HG03066 (cell line): ENCODE measurements at regions not wholly inside any gene's neighbourhood (a gene's known extent, or its start where the extent isn't known, plus 50 kb on each side); places are given as distances from the start of the nearest gene placed in this dataset.

Source experiments
- ATAC-seq: cut with Tn5 transposase; IDR thresholded peaks from one replicate; pipeline ENCODE4 v1.9.1; 2021; ENCODE audit warnings: low read depth; ENCODE audit not compliant: unreplicated experiment

DNA sequence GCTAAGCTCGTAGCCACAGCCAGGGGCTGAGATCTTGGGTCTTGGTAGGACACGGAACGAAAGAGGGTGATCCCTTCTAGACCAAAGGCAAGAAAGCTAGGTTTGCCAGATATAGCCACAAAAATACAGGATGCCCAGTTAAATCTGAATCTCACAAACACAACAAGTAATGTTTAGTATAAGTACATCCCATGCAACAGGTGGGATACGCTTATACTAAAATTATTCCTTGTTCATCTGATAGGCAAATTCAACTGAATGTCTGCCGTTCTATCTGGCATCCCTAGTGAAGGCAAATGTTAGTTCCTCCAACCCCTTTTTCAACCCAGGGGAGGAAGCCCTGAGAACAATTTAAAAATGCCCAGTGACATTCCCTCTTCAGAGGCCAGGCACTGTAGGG is 131.1 kb upstream of the MGMT start:
- no peak for ATAC-seq

DNA sequence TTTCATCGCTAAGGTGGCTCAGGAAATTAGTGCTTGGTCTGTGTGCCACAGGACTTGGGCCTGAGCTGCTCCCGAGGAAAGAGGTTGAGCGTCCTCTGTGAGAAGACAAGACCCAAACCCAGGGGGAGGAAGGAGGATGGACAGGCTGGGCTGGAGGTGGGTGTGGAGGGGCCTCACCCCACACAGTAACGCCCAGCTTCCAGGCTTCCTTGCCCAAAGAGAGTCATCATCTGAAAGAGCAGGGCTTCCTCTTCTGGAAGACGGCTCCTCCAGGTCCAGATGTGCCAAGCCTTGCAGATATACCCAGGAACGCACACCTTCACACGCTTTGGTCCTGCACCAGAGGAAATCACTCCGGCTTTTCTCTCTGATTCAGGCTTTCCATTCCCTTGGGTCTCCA is 127.8 kb upstream of the MGMT start:
- no peak for ATAC-seq

DNA sequence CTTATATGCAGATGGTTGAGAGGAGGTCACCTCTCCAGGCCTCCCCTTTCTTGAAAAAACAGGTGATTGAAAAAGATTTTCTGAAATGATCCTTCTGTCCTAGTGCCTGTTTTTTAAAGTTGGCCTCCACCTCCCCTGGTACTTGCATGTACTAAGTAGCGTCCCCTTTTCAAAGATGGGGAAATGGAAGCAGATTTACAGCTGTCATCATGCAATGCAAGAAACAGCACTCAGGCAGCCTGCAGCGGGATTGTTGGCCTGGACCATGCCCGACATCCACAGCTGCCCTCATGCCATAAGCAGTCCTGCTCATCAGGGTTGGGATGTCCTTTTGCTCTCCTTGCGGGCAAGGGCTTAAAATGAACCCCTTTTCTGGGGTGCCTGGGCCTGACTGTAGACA is 127.2 kb upstream of the MGMT start:
- no peak for ATAC-seq

DNA sequence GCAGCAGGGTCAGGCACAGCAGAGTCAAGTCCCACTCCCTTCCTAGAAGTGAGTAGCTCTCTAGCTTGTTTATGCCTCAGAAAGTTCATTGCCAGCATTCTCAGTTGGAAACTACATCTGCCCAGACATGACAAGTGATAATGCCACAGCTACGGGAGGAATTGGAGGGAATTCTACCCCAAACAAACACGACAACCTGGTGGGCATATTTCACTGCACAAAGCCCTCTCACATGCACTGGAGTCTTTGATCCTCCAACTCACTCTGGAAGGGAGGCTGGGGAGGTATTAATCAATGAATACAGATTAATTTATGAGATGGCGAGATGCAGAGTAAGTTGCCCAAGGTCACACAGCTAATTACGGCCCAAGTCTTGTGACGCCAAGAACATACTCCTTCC is 126.0 kb upstream of the MGMT start:
- ATAC-seq = no peak

DNA sequence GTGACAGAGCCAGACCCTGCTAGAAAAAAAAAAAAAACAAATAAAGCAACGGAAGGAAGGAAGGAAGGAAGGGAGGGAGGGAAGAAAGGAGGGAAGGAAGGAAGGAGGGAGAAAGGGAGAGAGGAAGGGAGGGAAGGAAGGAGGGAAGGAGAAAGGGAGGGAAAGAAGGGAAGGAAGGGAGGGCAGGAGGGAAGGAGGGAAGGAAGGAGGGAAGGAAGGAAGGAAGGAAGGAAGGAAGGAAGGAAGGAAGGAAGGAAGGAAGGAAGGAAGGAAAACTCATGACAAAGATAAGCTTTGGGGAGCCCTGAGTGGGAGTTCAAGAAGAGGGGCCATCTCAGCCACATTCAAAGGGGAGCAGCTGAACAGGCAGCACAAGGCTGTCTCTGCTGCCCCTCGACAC is 124.7 kb upstream of the MGMT start:
- ATAC-seq = no peak

DNA sequence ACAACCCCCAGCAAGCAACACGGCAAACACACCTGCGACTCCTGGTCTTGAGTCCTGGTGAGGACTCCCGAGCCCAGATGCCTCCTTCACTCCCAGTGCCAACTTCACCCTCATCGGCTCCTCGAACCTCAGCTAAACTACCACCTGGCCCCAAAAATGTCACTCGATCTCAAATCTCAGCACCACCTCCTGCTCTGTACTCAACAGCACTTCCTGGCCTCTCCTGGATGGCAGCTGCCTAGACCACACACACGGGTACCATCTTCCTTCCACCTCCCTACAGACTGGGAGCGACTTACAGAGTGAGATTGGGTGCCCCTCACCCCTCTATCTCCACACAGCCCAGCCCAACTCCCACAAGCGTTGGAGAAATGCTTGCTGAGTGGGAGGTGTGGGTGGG is 123.9 kb upstream of the MGMT start:
- no peak for ATAC-seq

DNA sequence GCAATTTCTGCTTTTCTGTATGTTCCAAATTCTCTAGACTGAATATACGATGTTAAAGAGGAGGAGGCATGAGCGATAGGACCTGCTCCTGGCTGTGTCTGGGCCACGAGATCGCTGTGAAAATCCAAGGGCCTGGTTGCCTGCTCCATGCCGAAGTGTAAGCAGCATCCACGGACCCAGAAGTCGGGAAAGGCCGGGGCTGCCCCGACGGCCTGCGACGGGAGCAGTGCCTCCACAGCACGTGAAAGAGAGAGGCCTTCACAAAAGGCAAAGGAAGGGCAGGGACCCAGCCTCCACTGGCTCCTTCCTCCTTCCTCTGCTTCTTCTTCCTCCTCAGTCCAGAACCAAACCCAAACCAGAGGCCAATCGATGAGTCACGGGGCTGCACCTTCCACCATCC is 122.9 kb upstream of the MGMT start:
- ATAC-seq = no peak

DNA sequence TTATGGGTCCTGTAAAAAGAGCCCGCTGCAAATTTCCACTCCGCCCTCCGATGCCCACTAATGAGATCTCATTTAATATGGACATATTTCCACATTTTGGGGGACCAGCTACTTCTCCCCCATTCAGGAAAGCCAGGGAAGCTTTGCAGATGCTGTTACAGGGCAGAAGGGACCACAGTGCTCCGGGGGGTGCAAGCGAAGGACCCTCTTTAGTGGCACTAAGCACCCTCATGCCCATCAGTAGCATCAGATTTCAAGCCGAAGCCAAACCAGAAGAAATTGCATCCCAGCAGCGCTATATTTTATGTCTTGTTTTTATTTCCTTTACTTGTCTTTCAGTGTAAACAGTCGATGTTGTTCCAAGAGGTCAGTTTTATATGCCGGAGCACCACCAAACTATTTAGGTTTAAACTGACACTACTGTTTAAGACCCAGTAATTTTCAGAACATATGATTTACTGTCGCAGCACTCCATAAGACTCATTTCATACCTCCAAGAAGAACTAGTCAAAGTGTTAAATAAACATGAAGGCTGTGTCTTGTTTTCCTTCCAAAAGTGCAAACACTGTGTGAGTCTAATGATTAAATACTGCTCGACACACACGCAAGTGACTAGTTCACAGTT is 122.2 kb upstream of the MGMT start:
- ATAC-seq = no peak

DNA sequence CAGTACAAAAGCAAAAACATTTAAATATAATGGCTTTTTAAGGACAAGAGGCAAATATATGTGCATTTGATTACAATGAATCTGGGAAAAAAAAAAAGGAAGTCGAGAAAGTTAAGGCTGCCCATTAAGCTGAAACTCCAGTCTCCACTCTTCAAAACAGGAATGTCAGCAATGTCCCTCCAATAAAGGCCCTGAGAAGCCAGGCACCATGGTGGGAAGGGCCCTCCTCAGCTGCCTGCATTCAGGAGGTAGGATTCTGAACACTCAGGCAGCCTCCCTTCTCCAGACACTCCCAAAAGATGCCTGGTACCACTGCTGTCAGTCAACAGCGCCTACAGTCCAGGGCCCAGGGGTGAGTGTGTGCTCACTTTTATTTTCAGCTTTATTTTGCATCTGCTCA is 121.3 kb upstream of the MGMT start:
- no peak for ATAC-seq

DNA sequence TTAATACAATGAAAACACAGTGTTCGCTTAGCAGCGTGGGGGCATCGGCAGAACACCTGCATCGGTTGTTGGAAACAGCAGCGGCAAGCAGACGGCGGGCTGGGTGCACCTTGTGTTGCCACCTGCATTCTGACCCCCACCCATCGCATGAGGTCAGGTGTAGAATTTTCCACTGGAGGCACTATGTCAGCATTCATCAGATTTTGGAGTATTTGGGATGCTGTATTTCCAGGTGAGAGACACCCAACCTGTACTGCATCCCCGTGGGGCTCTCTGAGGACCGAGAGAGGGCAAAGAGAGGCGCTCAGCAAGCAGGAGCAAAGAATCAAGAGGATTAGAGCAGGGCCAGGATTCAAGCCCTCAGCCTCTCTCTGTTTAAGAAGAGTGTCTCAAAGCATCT is 116.4 kb upstream of the MGMT start:
- ATAC-seq = no peak

DNA sequence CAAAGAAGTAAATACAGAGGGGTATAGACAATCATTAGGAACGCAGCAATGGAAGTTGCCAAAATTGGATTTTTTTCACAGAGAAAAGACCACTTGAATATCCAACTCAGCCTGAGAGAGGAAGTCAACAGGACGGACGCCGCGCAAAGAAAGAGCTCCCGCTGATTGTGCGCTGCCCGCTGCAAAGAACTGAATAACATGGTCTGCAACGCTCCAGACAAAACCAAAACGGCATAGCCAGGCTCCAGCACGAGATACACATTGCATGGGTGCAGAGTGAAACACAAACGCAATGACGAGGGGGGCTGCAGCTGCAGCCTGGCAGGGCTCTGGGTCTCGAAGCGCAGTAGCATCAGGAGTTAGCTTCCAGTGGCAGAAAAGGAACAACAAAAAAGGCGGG is 113.9 kb upstream of the MGMT start:
- no peak for ATAC-seq

DNA sequence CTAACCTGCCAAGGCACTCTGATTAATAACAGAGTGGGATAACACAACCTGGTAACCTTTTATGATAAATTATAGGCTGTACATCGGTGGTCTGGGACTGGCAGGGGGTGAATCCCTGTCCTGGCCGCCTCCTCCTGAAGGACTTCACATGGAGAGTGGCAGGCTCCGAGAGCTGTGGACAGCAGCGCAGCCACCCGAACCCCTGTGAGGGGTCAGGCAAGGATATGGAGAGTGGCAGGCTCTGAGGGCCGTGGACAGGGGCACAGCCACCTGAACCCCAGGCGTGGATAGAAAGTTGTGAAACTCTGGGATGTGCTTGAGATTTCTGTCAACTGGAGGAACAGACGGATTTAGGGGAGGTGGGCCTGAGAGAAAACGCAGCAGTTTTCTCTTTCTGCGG is 107.0 kb upstream of the MGMT start:
- ATAC-seq = no peak

DNA sequence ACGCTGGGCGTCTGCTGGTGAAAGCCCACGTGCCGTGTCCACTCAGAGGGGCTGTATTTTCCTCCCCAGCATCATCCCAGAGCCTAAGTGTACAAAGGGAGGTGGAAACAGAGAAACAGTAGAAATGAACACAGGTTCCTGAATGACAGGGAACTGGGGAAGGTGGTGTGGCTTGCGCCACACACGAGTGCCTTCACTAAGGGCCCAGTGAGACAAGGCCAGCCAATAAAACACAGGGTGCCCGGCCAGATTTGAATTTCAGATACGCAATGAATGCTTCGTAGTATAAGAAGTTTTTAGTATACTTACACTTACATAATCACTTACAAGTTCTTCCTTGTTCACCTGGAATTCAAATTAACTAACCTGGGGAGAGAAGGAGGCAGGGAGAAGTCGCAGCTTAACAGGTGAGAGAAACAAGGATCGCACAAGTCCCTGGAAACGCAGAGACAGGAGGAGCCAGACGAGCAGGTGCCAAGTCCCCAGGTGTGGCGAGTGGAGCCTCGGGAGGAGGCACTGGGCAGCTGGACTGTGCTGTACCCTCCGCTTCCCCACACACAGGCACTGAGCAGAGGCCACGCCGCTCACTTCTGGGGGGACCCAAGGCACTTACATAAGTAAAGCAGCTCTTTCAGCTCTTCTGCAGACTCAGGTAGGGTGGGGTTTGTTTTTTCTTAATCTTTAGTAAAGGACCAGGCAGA is 105.2 kb upstream of the MGMT start:
- ATAC-seq = no peak

DNA sequence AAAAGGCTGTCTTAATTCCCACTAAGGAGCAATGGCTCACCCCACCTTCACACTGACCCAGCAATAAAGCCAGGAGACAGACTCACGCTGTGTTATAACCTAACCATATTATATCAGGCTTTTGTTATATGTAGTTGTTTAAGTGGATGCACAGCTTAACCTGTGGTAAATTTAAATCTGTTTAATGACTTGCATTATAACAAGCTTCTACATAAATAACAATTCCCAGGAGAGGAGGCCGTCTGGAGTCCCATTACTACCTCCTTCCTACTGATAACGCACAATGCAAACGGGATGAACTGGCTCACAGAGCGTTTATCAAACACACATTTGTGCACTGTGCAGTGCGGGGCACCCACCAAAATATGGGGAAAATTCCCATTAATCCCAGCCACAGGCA is 102.1 kb upstream of the MGMT start:
- ATAC-seq = no peak

DNA sequence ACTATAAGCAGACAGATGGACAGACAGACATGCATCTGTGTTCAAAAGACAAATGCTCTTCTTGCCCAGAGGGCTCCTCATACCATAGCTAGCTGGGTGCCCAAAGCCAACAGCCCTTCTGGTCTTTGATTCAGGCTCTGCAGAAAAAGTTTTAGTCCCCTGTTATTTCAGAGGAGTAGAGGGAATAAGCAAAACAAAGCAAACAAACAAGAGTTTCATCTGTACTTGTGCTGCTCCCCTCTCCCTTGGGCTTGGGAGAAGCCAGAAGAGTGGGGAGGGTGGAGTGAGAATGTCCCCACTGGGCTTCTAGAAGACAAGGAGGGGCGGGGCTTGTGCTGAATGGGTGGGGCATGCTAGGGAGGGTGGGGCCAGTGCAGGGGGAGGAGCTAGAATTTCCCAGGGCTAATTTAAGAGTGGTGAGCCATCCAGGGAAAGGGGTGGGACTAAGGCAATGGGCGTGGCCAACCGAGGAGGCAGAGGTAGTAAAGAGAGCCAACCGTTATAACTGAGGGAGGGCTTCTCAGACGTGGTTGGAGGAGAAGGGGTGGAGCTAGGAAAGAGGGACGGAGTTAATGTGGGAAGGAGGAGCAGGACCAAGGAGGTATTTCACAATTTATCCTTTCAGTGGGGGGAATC is 101.2 kb upstream of the MGMT start:
- ATAC-seq = no peak

DNA sequence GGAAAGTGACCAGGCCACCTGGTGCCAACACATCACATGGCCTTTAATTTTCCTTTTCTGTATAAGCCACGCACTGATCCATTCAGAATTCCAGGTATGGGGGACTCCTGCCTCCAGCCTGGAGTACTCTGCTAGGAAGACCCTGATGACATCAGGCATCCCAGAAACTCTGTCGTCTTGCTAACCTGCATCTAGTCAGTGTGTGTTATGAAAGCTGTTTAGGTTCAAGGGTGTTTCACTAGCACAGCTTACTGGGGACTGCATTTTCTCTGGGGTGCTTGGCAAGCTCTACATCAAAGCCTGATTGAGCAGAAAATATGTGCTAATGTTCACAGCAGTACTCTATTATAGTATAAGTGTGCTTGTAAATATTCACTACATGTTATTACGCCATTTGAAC is 100.6 kb upstream of the MGMT start:
- ATAC-seq = no peak

DNA sequence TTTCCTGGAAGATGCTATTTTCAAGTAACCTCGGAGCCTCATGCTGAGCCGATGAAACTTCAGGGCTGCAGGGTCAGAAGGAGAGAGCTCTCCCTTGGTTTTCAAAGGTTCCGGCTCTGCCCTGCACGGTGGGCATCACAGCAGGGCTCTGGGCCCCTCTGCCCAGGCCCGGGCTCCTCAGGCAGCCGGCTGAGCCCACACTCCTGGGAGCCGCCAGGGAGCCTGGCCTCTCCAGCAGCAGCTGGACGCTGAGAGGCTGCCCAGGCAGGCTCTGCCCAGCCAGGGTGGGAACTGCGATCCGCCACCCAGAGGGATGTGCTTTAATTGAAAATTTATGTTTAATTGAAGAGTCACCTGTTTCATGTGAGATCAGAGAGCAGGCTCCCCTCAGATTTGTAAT is 97.5 kb upstream of the MGMT start:
- ATAC-seq = no peak

DNA sequence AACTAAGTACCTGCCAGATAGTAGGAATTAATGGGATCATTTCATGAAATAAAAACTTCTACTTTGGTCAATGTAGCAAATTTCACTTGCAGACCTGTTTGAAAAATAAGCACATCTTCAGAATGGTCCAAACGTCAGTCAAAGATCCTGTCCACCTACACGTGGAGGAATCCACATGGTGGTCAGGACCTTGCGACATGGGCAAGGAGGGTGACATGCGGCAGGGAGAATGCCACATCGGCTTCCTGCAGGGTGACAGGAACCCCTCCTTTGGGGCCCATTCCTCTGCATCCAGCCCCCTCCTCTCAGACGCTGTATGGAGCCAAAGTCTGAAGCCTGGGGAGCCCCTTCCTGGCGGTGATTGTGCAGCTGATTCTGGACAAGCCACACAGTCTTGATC is 95.5 kb upstream of the MGMT start:
- ATAC-seq = no peak

DNA sequence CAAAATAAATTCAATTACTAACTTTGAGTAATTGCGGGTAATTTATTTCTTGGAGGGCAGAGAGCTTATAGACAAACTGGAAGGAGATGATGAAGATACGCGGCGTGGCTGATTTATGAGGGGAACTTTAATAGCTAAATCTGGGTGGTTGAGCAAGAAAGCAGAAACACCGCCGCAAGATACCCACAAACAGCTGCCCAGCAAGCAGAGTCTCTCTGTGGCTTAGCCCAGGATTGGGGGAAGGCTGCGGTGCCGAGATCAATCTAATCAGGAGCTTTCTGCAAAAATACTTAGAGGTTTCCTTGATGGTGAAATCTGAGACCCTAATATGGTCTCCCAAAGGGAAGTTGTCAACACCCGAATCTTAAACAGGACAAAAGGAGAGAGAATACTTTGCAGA is 94.9 kb upstream of the MGMT start:
- no peak for ATAC-seq

DNA sequence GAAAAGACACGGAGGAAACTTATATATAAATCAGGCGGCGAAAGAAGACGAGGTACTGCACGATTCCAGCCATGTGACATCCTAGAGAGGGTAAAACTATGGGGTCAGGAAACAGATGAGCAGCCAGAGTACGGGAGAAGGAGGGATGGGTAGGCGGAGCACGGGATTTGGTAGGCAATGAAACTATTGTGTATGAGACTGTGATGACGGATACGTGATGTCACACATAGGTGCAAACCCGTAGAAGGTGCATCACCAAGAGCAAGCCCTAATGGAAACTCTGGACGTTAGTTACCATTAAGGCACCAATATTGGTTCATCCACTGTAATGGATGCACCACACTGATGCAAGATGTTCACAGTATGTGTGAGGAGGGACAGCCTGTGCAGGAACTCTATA is 93.8 kb upstream of the MGMT start:
- no peak for ATAC-seq

DNA sequence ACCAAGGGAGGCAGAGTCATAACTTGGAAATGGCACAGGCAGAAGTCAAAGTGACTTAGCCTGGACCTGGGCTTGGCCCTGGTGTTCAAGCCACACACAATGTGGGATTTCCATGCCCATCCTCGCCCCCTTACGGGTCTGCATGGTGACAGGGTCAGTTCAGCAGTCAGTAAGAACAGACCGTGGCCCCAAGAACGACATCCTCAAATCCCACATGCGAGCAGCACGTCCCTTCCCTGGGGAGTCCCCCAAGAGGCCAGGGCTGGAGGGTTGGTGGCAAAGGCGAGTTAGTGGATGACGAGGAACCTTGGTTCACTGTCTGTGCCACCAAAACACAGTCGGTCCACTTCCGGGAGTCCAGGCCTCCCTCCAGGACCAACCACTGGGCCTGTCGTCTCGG is 93.3 kb upstream of the MGMT start:
- no peak for ATAC-seq

DNA sequence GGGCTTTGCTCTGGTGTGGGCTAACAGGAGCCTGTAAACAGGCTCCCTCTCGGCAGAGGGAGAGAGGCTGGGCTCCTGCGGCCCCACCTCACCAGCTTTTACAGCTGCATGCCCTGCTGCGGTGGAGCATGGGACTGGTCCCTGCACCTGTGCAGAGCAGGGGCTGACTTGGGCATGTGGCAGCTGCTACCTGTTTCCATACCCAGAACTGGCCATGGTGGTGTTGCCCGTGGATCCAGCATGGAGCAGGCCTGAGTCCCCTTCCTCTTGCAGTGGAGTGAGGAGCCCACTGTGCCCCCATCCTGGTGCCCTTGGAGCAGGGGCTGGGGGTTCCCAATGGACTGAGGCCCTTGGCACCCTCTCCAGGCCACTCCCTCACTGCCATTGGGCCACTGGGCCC is 91.9 kb upstream of the MGMT start:
- ATAC-seq = no peak
